ENCODE measurements at regions not wholly inside any gene's neighbourhood (a gene's known extent, or its start where the extent isn't known, plus 50 kb on each side); places are given as distances from the start of the nearest gene placed in this dataset.

GRCh38 chr22:27541836-27542235 is 259.7 kb downstream of the MN1 start:
- WGBS (ENCODE audit: insufficient coverage), result 68% methylated on average over 13 of the region's 14 CpGs
- Histone ChIP-seq H3K27me3 (ENCODE audit: control insufficient read depth, insufficient read depth, low read length) (peaks cover 15% of the 10 kb centered on the region), H3K4me1 (ENCODE audit: control insufficient read depth, insufficient read depth, low read length) (peaks cover 37% of the 10 kb centered on the region), H3K9me3 (replicated peaks; ENCODE audit: control insufficient read depth, low read depth, low read length) (no peaks in the 10 kb centered on the region), H3K36me3 (ENCODE audit: control insufficient read depth, insufficient read depth, low read length) (no peaks in the 10 kb centered on the region), H3K4me3 (ENCODE audit: low read length) (no peak overlapping the region), H3K27ac (ENCODE audit: low read length) (no peak overlapping the region)
- DNase-seq, result no peak

- WGBS (ENCODE audit: insufficient coverage), result 46% methylated on average over 4 of the region's 6 CpGs
- DNase-seq, result no peak
- no peaks in the 10 kb centered on the region for H3K36me3 ChIP-seq (ENCODE audit: control insufficient read depth, insufficient read depth, low read length)
- H3K4me1 ChIP-seq (ENCODE audit: control insufficient read depth, insufficient read depth, low read length), result peaks cover 33% of the 10 kb centered on the region
- no peaks in the 10 kb centered on the region for H3K9me3 ChIP-seq (replicated peaks; ENCODE audit: control insufficient read depth, low read depth, low read length)
- peaks cover 15% of the 10 kb centered on the region for H3K27me3 ChIP-seq (ENCODE audit: control insufficient read depth, insufficient read depth, low read length)
- no peak overlapping the region for H3K27ac ChIP-seq (ENCODE audit: low read length)
- no peak overlapping the region for H3K4me3 ChIP-seq (ENCODE audit: low read length)
These were observed 259.0 kb downstream of the MN1 start for GRCh38 chr22:27542602-27543001.

GRCh38 chr22:27543460-27543859 is 258.1 kb downstream of the MN1 start:
- H3K4me3 ChIP-seq (ENCODE audit: low read length), result no peak overlapping the region
- no peak for DNase-seq
- peaks cover 13% of the 10 kb centered on the region for H3K27me3 ChIP-seq (ENCODE audit: control insufficient read depth, insufficient read depth, low read length)
- no peak overlapping the region for H3K27ac ChIP-seq (ENCODE audit: low read length)
- H3K4me1 ChIP-seq (ENCODE audit: control insufficient read depth, insufficient read depth, low read length), result peaks cover 25% of the 10 kb centered on the region
- H3K36me3 ChIP-seq (ENCODE audit: control insufficient read depth, insufficient read depth, low read length), result no peaks in the 10 kb centered on the region
- no peaks in the 10 kb centered on the region for H3K9me3 ChIP-seq (replicated peaks; ENCODE audit: control insufficient read depth, low read depth, low read length)
- 60% methylated on average over 2 of the region's 2 CpGs for WGBS (ENCODE audit: insufficient coverage)

- no peaks in the 10 kb centered on the region for H3K36me3 ChIP-seq (ENCODE audit: control insufficient read depth, insufficient read depth, low read length)
- DNase-seq, result peak; percentile 57
- H3K27me3 ChIP-seq (ENCODE audit: control insufficient read depth, insufficient read depth, low read length), result peaks cover 7% of the 10 kb centered on the region
- WGBS (ENCODE audit: insufficient coverage), result 24% methylated on average over 7 of the region's 7 CpGs
- H3K4me1 ChIP-seq (ENCODE audit: control insufficient read depth, insufficient read depth, low read length), result peaks cover 9% of the 10 kb centered on the region
- H3K4me3 ChIP-seq (ENCODE audit: low read length), result no peak overlapping the region
- no peak overlapping the region for H3K27ac ChIP-seq (ENCODE audit: low read length)
- no peaks in the 10 kb centered on the region for H3K9me3 ChIP-seq (replicated peaks; ENCODE audit: control insufficient read depth, low read depth, low read length)
These were observed 256.5 kb downstream of the MN1 start for GRCh38 chr22:27545085-27545484.

GRCh38 chr22:27546157-27546935 is 255.2 kb downstream of the MN1 start:
- Histone ChIP-seq H3K36me3 (ENCODE audit: control insufficient read depth, insufficient read depth, low read length) (no peaks in the 10 kb centered on the region), H3K27ac (ENCODE audit: low read length) (no peak overlapping the region), H3K9me3 (replicated peaks; ENCODE audit: control insufficient read depth, low read depth, low read length) (no peaks in the 10 kb centered on the region), H3K27me3 (ENCODE audit: control insufficient read depth, insufficient read depth, low read length) (peaks cover 6% of the 10 kb centered on the region), H3K4me3 (ENCODE audit: low read length) (no peak overlapping the region), H3K4me1 (ENCODE audit: control insufficient read depth, insufficient read depth, low read length) (peaks cover 8% of the 10 kb centered on the region)
- no peak for DNase-seq
- WGBS (ENCODE audit: insufficient coverage), result 83% methylated on average over 11 of the region's 18 CpGs

- H3K9me3 ChIP-seq (replicated peaks; ENCODE audit: control insufficient read depth, low read depth, low read length), result peaks cover 5% of the 10 kb centered on the region
- H3K4me1 ChIP-seq (ENCODE audit: control insufficient read depth, insufficient read depth, low read length), result peaks cover 8% of the 10 kb centered on the region
- H3K27me3 ChIP-seq (ENCODE audit: control insufficient read depth, insufficient read depth, low read length), result no peaks in the 10 kb centered on the region
- H3K27ac ChIP-seq (ENCODE audit: low read length), result no peak overlapping the region
- WGBS (ENCODE audit: insufficient coverage), result 86% methylated on average over 5 of the region's 7 CpGs
- no peaks in the 10 kb centered on the region for H3K36me3 ChIP-seq (ENCODE audit: control insufficient read depth, insufficient read depth, low read length)
- no peak overlapping the region for H3K4me3 ChIP-seq (ENCODE audit: low read length)
- no peak for DNase-seq
These were observed 250.2 kb downstream of the MN1 start for GRCh38 chr22:27551402-27551801.

GRCh38 chr22:27552176-27552575 is 249.4 kb downstream of the MN1 start:
- H3K4me1 ChIP-seq (ENCODE audit: control insufficient read depth, insufficient read depth, low read length), result peaks cover 8% of the 10 kb centered on the region
- H3K36me3 ChIP-seq (ENCODE audit: control insufficient read depth, insufficient read depth, low read length), result no peaks in the 10 kb centered on the region
- no peak overlapping the region for H3K27ac ChIP-seq (ENCODE audit: low read length)
- WGBS (ENCODE audit: insufficient coverage), result no CpG with 5 or more reads among the region's 7 CpGs
- DNase-seq, result no peak
- H3K27me3 ChIP-seq (ENCODE audit: control insufficient read depth, insufficient read depth, low read length), result peaks cover 2% of the 10 kb centered on the region
- peaks cover 5% of the 10 kb centered on the region for H3K9me3 ChIP-seq (replicated peaks; ENCODE audit: control insufficient read depth, low read depth, low read length)
- no peak overlapping the region for H3K4me3 ChIP-seq (ENCODE audit: low read length)

GRCh38 chr22:27552863-27553262 is 248.7 kb downstream of the MN1 start:
- Histone ChIP-seq H3K36me3 (ENCODE audit: control insufficient read depth, insufficient read depth, low read length) (no peaks in the 10 kb centered on the region), H3K9me3 (replicated peaks; ENCODE audit: control insufficient read depth, low read depth, low read length) (peaks cover 5% of the 10 kb centered on the region), H3K27ac (ENCODE audit: low read length) (no peak overlapping the region), H3K4me3 (ENCODE audit: low read length) (no peak overlapping the region), H3K4me1 (ENCODE audit: control insufficient read depth, insufficient read depth, low read length) (peaks cover 8% of the 10 kb centered on the region), H3K27me3 (ENCODE audit: control insufficient read depth, insufficient read depth, low read length) (peaks cover 4% of the 10 kb centered on the region)
- 80% methylated on average over 1 of the region's 1 CpG for WGBS (ENCODE audit: insufficient coverage)
- no peak for DNase-seq

- DNase-seq, result peak; percentile 80
- Histone ChIP-seq H3K4me1 (ENCODE audit: control insufficient read depth, insufficient read depth, low read length) (peaks cover 8% of the 10 kb centered on the region), H3K27me3 (ENCODE audit: control insufficient read depth, insufficient read depth, low read length) (peaks cover 4% of the 10 kb centered on the region), H3K27ac (ENCODE audit: low read length) (no peak overlapping the region), H3K9me3 (replicated peaks; ENCODE audit: control insufficient read depth, low read depth, low read length) (peaks cover 5% of the 10 kb centered on the region), H3K4me3 (ENCODE audit: low read length) (no peak overlapping the region), H3K36me3 (ENCODE audit: control insufficient read depth, insufficient read depth, low read length) (no peaks in the 10 kb centered on the region)
- 35% methylated on average over 8 of the region's 14 CpGs for WGBS (ENCODE audit: insufficient coverage)
These were observed 247.3 kb downstream of the MN1 start for GRCh38 chr22:27554106-27554811.

GRCh38 chr22:27554841-27555456 is 246.6 kb downstream of the MN1 start:
- no peak for DNase-seq
- peaks cover 5% of the 10 kb centered on the region for H3K9me3 ChIP-seq (replicated peaks; ENCODE audit: control insufficient read depth, low read depth, low read length)
- WGBS (ENCODE audit: insufficient coverage), result 83% methylated on average over 4 of the region's 6 CpGs
- H3K27ac ChIP-seq (ENCODE audit: low read length), result no peak overlapping the region
- H3K4me3 ChIP-seq (ENCODE audit: low read length), result no peak overlapping the region
- H3K4me1 ChIP-seq (ENCODE audit: control insufficient read depth, insufficient read depth, low read length), result peaks cover 8% of the 10 kb centered on the region
- H3K27me3 ChIP-seq (ENCODE audit: control insufficient read depth, insufficient read depth, low read length), result peaks cover 4% of the 10 kb centered on the region
- no peaks in the 10 kb centered on the region for H3K36me3 ChIP-seq (ENCODE audit: control insufficient read depth, insufficient read depth, low read length)
